ENCODE measurements at regions not wholly inside any gene's neighbourhood (a gene's known extent, or its start where the extent isn't known, plus 50 kb on each side); places are given as distances from the start of the nearest gene placed in this dataset.

GRCh38 chr3:20842594-20843436 is 656.8 kb upstream of the SGO1 start:
- TF ChIP-seq POLR2AphosphoS5 (IDR thresholded peaks at IDR 0.05) (no peak), POLR2A (IDR thresholded peaks at IDR 0.05) (no peak)
- TF ChIP-seq, protein P1, sequence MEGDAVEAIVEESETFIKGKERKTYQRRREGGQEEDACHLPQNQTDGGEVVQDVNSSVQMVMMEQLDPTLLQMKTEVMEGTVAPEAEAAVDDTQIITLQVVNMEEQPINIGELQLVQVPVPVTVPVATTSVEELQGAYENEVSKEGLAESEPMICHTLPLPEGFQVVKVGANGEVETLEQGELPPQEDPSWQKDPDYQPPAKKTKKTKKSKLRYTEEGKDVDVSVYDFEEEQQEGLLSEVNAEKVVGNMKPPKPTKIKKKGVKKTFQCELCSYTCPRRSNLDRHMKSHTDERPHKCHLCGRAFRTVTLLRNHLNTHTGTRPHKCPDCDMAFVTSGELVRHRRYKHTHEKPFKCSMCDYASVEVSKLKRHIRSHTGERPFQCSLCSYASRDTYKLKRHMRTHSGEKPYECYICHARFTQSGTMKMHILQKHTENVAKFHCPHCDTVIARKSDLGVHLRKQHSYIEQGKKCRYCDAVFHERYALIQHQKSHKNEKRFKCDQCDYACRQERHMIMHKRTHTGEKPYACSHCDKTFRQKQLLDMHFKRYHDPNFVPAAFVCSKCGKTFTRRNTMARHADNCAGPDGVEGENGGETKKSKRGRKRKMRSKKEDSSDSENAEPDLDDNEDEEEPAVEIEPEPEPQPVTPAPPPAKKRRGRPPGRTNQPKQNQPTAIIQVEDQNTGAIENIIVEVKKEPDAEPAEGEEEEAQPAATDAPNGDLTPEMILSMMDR (IDR thresholded peaks at IDR 0.05 in 8 of 11, conservative IDR thresholded peaks at IDR 0.05 in 3 of 11): no peak

Measured in spleen (tissue), 7 donors.